NCI-H1417 treated with DMSO at 0.1 percent for 48 hours (cell line): ENCODE measurements at regions not wholly inside any gene's neighbourhood (a gene's known extent, or its start where the extent isn't known, plus 50 kb on each side); places are given as distances from the start of the nearest gene placed in this dataset.
"Not testable (repeated sequence)": the region's sequence is repeated elsewhere in the genome, so short reads cannot be mapped to it uniquely, and the experiment has no call there.

Source experiments
- DNase-seq: peaks from one replicate; lab custom pipeline; 2025; lab: John Stamatoyannopoulos, UW

- DNase-seq: not testable (repeated sequence)
Observed at GRCh38 chr2:238723740-238724320, 124.1 kb upstream of the TWIST2 start.

DNA sequence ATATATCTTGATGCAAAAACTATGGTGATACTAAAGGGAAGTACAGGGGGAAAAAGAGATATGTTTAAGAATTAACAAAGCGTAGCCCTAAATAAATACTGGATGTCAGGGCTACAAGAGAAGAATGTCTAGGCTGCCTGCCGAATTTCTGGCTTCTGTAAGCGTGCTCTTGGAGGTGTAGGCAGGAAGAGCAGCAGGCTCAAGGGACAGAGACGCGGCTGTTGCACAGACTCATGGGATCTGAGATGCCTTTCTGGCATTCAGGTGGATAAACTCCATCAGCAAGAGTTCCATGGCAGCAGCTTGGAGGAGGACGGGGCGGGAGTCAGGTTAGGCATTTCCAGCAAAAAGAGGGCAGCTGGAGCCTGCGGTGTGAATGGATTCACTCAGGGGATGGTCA is 123.2 kb upstream of the TWIST2 start:
- DNase-seq: no peak

- DNase-seq: no peak
Observed at GRCh38 chr2:238725298-238725697, 122.6 kb upstream of the TWIST2 start.

- no peak for DNase-seq
Observed at GRCh38 chr2:238726670-238727584, 121.0 kb upstream of the TWIST2 start.

GRCh38 chr2:238727585-238728329 is 120.1 kb upstream of the TWIST2 start:
- DNase-seq: no peak

DNA sequence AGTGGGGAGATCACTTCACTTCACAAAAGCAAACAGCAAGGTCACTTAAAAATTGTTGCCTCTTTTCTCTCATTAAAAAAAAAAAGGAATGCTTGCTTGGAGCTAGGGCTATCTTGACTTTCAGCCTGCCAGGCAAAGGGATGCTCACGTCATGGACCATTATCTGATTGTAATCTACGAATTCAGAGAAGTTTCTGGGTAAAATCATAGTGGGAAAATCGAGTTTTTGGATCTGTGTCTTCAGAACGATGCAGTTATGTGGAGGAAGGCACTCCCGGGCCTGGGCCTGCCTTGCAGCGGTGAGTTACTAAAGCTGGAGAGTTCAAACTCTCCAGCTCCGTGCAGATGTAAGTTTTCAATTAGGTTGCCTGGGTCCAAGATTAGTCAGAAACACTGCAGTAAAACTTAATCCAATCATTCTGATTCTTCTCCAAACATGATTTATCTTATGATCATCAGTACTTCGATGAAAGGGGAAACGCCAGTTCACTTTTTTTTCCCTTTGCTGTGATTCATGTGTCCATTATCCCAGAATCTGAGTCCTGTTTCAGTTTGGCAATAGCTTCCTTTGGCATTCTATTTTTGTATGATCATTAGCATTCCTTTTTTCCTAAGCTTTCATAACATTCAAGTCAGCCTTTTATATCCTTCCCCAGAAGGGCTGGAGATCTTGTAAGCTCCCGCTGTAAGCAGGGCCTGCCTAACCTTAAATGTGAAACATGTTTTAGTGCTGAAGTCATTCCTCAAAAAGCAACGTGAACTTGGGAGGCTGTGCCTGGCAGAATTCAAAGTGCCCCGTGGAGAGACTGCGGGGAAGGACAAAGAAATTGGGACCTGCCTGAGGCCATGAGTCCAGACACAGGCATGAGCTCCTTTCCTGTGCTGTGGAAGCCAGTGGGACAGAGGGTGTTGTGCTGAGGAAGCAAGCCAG is 119.3 kb upstream of the TWIST2 start:
- no peak for DNase-seq

GRCh38 chr2:238729261-238729935 is 118.5 kb upstream of the TWIST2 start:
- no peak for DNase-seq

DNA sequence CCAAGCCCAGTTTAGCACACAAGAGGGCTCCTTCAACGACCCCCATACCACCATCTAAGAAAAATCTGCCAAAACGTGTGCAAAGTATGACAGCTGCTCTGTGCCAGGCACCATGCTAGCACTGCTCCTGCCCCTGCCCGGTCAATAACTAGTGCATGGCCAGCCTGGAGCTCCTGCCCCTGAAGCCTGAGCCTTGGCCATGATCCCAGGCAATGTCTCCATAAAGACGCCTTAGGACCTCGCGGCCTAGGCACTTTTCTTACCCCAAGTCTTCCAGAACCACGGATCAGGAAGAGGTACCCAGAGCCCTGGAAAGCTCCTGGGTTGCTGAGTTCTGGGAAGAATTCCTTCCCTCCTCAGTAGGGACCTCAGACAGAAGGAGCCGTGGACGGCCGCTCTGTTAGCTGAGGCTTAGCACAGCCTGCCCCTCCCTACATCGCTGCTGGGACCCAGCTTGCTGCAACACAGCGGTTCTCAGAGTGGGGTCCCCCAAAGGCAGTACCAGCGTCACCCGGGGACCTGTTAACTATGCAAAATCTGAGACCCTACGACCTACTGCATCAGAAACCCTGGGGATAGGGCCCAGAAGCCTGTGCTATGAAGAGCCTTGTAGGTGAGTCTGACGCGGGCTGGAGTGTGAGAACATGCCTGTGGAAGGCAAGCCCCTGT is 117.8 kb upstream of the TWIST2 start:
- DNase-seq: no peak

DNA sequence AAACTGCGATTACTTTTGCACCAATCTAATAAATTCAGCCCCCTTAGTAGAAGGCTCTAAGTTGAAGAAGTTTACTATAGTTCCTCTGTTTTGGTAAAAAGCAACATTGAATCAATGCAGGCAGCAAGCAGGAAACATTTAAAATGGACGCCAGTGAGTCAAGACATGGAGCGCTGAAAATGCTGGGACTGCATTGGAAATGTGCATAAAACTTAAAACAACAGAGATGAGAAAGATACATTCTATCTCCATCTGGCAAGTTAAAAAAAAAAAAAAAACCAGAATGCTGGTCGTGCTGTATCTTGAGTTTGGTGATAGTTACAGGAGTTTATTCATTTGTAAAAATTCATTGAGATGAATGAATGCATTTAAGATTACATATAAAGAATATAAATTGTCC is 117.0 kb upstream of the TWIST2 start:
- no peak for DNase-seq

DNA sequence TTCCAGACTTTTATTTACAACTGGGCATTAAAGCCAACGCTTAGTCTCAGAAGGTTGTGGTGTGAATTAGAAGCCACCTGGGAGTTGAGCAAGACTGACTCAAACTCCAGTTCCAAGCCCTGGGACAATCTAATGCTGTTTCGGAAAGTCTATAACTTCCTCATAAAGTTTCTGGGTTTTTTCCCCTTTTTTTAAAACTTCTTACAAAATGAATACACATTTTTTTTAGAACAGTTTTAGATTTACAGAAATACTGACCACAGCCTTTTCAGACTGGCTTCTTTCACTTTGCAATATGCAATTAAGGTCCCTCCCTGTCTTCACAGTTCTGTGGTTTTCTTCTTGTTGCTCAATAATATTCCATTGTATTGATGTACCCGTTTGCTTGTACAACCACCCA is 115.9 kb upstream of the TWIST2 start:
- DNase-seq: no peak

GRCh38 chr2:238738917-238739316 is 109.0 kb upstream of the TWIST2 start:
- DNase-seq: no peak

DNA sequence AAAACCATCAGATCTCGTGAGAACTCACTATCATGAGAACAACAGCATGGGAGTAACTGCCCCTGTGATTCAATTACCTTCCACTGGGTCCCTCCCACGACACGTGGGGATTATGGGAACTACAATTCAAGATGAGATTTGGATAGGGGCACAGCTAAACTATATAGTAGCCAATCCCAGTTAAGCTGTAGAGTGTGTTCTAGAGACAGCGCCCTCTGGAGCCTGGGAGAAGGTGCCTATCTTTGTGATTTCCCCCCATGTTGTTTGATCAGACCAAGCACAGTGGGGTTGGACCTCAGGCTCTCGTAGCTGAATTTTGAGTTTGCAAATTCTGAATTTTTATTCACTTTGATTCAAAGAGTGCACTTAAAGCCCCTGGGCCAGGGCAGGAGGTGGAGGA is 108.2 kb upstream of the TWIST2 start:
- no peak for DNase-seq

- no peak for DNase-seq
Observed at GRCh38 chr2:238741277-238741676, 106.6 kb upstream of the TWIST2 start.

DNA sequence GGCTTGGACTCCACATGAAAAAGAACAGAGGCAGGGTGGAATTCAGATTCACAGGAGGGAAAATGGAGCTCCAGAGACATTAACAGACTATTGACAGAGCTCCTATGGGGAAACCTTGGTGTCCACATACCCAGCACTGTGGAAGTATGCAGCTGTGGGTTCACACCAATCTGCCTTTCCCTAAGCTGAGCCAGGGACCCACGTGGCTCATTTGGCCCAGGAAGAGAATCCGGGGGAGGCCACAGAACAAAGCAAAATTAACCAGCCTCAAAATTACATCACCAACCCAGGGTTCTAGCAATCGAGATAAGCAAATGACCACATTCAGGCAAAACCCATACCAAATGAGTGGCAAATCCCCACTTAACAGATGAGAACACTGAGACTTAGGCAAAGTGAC is 105.8 kb upstream of the TWIST2 start:
- no peak for DNase-seq

DNA sequence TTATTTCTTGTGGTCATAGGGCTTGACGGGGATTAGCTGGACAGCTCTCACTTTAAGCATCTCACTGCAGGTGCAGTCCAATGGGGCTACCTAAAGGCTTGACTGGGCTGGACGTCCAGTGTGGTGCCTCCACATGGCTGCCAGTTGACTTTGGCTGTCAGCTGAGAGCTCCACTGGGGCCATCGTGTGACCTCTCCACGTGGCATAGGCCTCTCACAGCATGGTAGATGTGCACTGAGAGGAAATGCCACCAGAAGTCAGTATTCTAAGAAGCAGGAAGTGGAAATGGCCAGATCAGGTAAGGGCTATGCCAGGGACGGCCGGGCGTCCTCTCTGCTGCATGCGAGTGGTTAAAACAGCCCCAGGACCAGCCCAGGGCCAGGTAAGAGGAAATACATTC is 105.2 kb upstream of the TWIST2 start:
- DNase-seq: no peak

DNA sequence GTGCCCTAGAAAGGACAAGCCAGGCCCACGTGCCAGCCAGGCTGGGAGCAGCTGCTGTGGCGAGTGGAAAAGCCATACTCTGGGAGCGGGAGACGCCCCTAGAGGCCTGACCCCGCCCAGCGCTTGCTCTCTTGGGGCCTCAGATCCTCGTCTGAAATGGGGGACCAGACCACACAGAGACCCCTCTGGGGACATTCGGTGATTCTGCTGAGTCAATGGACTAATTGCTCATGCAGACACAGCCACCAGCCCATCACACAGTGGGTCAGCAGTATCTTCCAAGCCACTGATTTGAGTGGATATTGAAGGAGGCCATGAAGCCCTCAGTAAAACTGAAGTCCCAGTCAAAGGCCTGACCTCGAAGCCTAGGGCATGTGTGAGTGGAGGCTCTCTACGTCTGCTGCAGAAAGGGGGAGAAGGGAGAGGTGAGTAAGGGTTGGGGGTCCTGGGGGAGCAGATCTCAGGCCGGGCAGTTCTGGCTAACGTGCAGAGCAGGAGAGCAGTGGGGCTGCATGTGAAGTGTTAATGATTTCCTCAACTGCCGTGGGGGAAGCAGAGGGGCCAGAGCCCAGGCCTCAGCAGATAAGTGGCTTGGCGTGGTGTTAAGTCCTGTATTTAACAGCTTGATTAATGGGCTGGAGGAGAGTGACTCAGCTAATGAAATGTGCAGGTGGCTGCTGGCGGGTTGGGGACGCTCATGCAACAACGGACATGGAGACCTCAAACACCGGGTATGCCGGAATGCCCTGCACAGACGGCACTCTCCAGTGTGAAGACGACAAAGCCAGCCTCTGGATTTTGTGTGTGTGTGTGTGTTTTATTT is 104.4 kb upstream of the TWIST2 start:
- DNase-seq: peak; percentile 37

DNA sequence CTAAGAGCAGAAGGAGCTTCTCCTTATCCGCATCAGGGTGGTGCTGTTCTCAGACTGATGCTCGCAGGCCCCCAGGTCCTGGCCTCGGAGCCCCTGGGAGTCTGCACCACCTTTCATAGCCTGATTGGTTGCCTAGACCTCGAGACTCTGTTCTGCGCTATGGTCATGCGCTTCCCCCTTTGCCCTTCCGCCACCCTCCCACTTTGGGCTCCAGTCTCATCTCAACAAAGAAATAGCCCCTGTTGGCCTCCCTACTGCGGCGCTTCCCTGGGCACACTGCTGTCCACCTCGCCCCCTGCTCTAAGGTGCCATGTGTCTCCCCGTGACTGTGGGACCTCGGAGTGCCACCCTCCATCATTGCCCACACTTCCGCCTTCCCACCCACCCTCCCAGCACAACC is 102.9 kb upstream of the TWIST2 start:
- no peak for DNase-seq

DNA sequence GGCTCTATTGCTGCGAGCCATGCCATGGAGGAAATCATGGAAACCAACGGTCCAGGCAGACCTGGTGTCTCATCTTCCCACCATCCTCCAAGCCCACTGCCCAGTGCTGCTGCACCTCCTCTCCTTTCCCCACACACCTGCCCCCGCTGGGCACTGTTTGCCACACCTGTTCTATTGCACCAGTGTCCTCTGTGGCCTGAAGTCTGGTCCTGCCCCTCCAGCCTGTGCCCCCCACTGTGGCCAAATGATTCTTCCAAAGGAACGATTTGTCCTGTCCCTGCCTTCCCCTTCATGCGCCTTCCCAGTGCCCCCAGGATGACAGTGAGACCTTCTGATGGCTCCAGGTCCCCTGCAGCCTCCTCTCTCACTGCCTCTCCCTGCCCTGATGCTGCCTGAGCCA is 101.9 kb upstream of the TWIST2 start:
- DNase-seq: no peak

- DNase-seq: no peak
Observed at GRCh38 chr2:238747114-238747513, 100.8 kb upstream of the TWIST2 start.

DNA sequence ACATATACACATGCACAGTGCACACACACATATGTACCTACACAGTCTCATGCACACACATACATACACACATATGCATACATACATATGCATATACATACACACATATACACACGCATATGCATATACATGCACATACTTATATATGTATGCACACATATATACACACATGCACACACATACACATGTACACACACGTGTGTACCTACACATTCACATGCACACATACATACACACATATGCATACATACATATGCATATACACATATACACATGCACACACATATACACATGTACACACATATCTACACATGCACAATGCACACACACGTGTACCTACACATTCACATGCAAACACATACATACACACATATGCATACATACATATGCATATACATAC is 100.3 kb upstream of the TWIST2 start:
- no peak for DNase-seq
